ENCODE measurements at regions not wholly inside any gene's neighbourhood (a gene's known extent, or its start where the extent isn't known, plus 50 kb on each side); places are given as distances from the start of the nearest gene placed in this dataset.
A peak's percentile ranks its signal among the peaks of the same experiment; 100 is the strongest.

DNA sequence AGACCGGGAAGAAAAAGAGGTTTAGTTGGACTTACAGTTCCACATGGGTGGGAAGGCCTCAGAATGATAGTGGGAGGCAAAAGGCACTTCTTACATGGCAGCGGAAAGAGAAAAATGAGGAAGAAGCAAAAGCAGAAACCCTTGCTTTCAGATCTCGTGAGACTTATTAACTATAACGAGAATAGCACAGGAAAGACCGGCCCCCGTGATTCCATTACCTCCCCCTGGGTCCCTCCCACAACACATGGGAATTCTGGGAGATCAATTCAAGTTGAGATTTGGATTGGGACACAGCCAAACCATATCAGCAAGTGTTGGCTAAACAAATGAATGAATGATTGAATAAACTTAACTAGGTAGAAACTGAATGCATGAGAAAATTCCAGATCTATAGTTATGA lies 85.3 kb upstream of the PARP11 start:
- H2AFZ ChIP-seq (ENCODE audit: low read length) = no peak overlapping the region
- no peaks in the 10 kb centered on the region for H3K36me3 ChIP-seq (replicated peaks in 1 of 2; ENCODE audit: control insufficient read depth in 1 of 2, insufficient read depth in 2 of 2, low read length in 2 of 2)
- TF ChIP-seq NFIC (IDR thresholded peaks at IDR 0.05; ENCODE audit: low read length) = no peak
- TF ChIP-seq, protein P1, sequence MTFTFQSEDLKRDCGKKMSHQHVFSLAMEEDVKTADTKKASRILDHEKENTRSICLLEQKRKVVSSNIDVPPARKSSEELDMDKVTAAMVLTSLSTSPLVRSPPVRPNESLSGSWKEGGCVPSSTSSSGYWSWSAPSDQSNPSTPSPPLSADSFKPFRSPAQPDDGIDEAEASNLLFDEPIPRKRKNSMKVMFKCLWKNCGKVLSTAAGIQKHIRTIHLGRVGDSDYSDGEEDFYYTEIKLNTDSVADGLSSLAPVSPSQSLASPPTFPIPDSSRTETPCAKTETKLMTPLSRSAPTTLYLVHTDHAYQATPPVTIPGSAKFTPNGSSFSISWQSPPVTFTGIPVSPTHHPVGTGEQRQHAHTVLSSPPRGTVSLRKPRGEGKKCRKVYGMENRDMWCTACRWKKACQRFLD (CRISPR knock-in tag; IDR thresholded peaks at IDR 0.05; ENCODE audit: borderline replicate concordance) = no peak
- no peak for TF ChIP-seq SALL1 (CRISPR knock-in tag; IDR thresholded peaks at IDR 0.05)
- TF ChIP-seq, protein P2, sequence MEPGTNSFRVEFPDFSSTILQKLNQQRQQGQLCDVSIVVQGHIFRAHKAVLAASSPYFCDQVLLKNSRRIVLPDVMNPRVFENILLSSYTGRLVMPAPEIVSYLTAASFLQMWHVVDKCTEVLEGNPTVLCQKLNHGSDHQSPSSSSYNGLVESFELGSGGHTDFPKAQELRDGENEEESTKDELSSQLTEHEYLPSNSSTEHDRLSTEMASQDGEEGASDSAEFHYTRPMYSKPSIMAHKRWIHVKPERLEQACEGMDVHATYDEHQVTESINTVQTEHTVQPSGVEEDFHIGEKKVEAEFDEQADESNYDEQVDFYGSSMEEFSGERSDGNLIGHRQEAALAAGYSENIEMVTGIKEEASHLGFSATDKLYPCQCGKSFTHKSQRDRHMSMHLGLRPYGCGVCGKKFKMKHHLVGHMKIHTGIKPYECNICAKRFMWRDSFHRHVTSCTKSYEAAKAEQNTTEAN (CRISPR knock-in tag; conservative IDR thresholded peaks at IDR 0.05) = no peak
- no peak for TF ChIP-seq KDM1A (CRISPR knock-in tag; IDR thresholded peaks at IDR 0.05)
- H3K4me1 ChIP-seq (ENCODE audit: insufficient read depth, low read length) = peaks cover 35% of the 10 kb centered on the region
- 68% methylated on average over 6 of the region's 6 CpGs for WGBS (ENCODE audit: low lambda C conversion rate)
- CTCF ChIA-PET (ENCODE audit: low intra/inter-chr PET ratio, low total read pairs) = no interaction called here
- intact Hi-C loops (cut with micrococcal nuclease; ENCODE audit: unreplicated experiment) (no loop called here), in situ Hi-C loops (cut with HindIII; ENCODE audit: extremely low pct_ligation_motif_present, low pct_unique_long_range_greater_than_20kb) (no loop called here)
- no peak for DNase-seq (ENCODE audit: low spot score)
- H3K27me3 ChIP-seq (ENCODE audit: control insufficient read depth in 1 of 2, insufficient read depth in 2 of 2, low read length in 2 of 2) = no peaks in the 10 kb centered on the region
- H3K79me2 ChIP-seq (ENCODE audit: insufficient read depth, low read length) = no peaks in the 10 kb centered on the region
- H3K9me3 ChIP-seq (ENCODE audit: low read length) = no peaks in the 10 kb centered on the region
- H3K4me3 ChIP-seq (replicated peaks in 1 of 3; ENCODE audit: insufficient read depth in 1 of 3, low read depth in 2 of 3, low read length in 3 of 3) = no peak overlapping the region
- BruUV-seq (replicated peaks) = no TSS peak
- no peak overlapping the region for H3K27ac ChIP-seq (ENCODE audit: extremely low read length, insufficient read depth, low read length)
- FAIRE-seq = no peak
- POLR2A ChIA-PET = no interaction called here
- no peak for ATAC-seq
- no peak overlapping the region for H3K4me2 ChIP-seq (ENCODE audit: low read depth, low read length)
- H4K20me1 ChIP-seq (ENCODE audit: insufficient read depth, low read length) = no peaks in the 10 kb centered on the region
- no peak overlapping the region for H3K9ac ChIP-seq (ENCODE audit: insufficient read depth, low read depth, low read length)

DNA sequence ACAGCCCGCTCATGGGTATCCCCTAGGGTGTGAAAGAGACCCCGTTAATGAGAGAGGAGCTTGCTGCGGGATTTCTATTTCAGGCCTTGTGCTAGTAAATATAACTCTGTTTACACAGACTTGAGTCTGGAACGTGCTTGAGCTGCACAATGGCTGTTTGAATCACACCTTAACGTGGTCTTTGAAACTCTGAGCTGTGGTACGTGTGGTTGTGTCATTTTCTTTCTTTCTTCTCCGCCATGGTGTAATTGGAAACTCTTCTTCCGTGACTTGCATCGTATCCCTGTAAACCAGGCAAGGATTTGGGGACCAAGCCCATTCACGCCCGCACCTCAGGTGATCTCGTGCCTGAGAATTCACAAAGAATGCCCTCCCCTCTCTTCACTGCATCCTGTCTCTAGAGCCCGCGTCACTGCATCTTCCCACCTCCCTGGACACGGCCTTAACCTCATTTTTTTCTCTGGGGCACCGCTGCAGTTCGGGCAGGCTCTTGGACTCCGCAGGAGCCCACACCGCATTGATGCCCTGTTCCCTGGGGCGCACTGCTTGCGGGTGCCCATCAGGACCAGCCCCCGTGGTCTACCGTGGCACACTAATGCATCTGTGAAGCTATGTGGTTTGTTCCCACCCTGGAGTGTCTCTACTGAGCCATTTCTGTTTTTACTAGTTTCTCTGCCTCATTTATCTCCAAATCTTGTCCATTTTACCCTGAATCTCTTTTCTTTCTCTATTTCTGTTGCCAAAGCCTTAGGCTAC lies 78.4 kb upstream of the PARP11 start:
- CTCF ChIA-PET (ENCODE audit: low intra/inter-chr PET ratio, low total read pairs) = no interaction called here
- in situ Hi-C loops (cut with HindIII; ENCODE audit: extremely low pct_ligation_motif_present, low pct_unique_long_range_greater_than_20kb) (no loop called here), intact Hi-C loops (cut with micrococcal nuclease; ENCODE audit: unreplicated experiment) (loop anchor here (2.0 kb wide), 1 partner anchor 67 kb away; no protein-coding TSS in a partner anchor)
- Histone ChIP-seq H2AFZ (ENCODE audit: low read length) (no peak overlapping the region), H4K20me1 (ENCODE audit: insufficient read depth, low read length) (no peaks in the 10 kb centered on the region), H3K27me3 (ENCODE audit: control insufficient read depth in 1 of 2, insufficient read depth in 2 of 2, low read length in 2 of 2) (peaks cover 2 to 18% of the 10 kb centered on the region in 2 experiments; a peak in 4 of 5 replicates), H3K79me2 (ENCODE audit: insufficient read depth, low read length) (no peaks in the 10 kb centered on the region), H3K27ac (ENCODE audit: extremely low read length, insufficient read depth, low read length) (no peak overlapping the region), H3K4me2 (ENCODE audit: low read depth, low read length) (no peak overlapping the region; the same call in 1 of the 2 replicates), H3K9ac (ENCODE audit: insufficient read depth, low read depth, low read length) (no peak overlapping the region), H3K36me3 (replicated peaks in 1 of 2; ENCODE audit: control insufficient read depth in 1 of 2, insufficient read depth in 2 of 2, low read length in 2 of 2) (no peaks in the 10 kb centered on the region), H3K9me3 (ENCODE audit: low read length) (no peaks in the 10 kb centered on the region), H3K4me3 (replicated peaks in 1 of 3; ENCODE audit: insufficient read depth in 1 of 3, low read depth in 2 of 3, low read length in 3 of 3) (no peak overlapping the region), H3K4me1 (ENCODE audit: insufficient read depth, low read length) (peaks cover 9% of the 10 kb centered on the region)
- no peak for TF ChIP-seq ZSCAN25 (CRISPR knock-in tag; IDR thresholded peaks at IDR 0.05)
- peak; percentile 47; the same call in 1 of the 2 replicates for TF ChIP-seq BHLHE40 (IDR thresholded peaks at IDR 0.05; ENCODE audit: low read length)
- POLR2A ChIA-PET = no interaction called here
- no peak for DNase-seq (ENCODE audit: low spot score)
- ATAC-seq = no peak; the same call in 2 of the 3 replicates
- 53% methylated on average over 23 of the region's 23 CpGs for WGBS (ENCODE audit: low lambda C conversion rate)
- no peak for FAIRE-seq
- BruUV-seq (replicated peaks) = no TSS peak
